ENCODE measurements at regions not wholly inside any gene's neighbourhood (a gene's known extent, or its start where the extent isn't known, plus 50 kb on each side); places are given as distances from the start of the nearest gene placed in this dataset.

DNA sequence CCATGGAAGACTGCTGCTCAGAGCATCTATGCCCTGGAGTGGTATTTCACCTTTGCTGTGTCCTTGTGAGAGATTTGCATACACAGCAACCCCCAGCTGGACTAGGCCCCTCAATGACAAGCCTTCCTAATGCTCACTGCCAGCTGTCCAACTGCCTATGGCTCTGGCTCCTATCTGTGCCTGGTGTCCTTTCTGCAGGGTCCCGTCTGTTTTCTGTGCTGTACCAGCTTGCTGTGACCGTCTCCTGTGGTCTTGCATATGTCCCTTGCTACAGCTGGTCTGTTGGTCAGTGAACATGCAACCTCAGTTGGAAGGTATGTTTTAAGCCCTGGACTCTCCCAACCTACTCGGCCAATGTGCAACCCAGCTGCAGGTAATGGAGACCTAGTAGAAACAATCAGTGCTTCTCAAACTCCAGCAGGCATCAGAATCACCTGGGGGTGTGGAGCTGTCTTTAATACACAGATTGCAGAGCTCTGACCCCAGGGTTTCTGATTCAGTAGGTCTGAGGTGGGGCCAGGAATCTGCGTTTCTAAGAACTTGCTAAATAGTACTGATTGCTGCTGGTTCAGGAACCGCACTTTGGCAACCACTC is 306.4 kb upstream of the ZNF32 start:
- Histone ChIP-seq H3K36me3 (ENCODE audit: insufficient read depth, low read length) (no peaks in the 10 kb centered on the region), H3K9me2 (replicated peaks; ENCODE audit: low read depth, low read length) (no peaks in the 10 kb centered on the region), H3K4me1 (ENCODE audit: insufficient read depth, low read length, poor library complexity, severe bottlenecking) (no peaks in the 10 kb centered on the region), H4K20me1 (ENCODE audit: insufficient read depth, low read length, poor library complexity, severe bottlenecking) (no peaks in the 10 kb centered on the region), H3K4me2 (ENCODE audit: low read depth, low read length, poor library complexity, severe bottlenecking) (no peak overlapping the region), H3K27me3 (ENCODE audit: insufficient read depth, low read length, poor library complexity, severe bottlenecking) (no peaks in the 10 kb centered on the region), H2AFZ (ENCODE audit: low read length) (no peak overlapping the region), H3K9ac (ENCODE audit: low read depth, low read length, poor library complexity, severe bottlenecking) (no peak overlapping the region), H3K9me3 (ENCODE audit: insufficient read depth, low read depth, low read length) (no peaks in the 10 kb centered on the region), H3F3A (ENCODE audit: low read depth) (no peaks in the 10 kb centered on the region), H3K79me2 (ENCODE audit: insufficient read depth, low read length) (no peaks in the 10 kb centered on the region), H3K4me3 (ENCODE audit: low read length, poor library complexity, severe bottlenecking) (no peak overlapping the region)
- TF ChIP-seq EZH2phosphoT487 (IDR thresholded peaks at IDR 0.05; ENCODE audit: borderline replicate concordance), result no peak
- TF ChIP-seq, protein P1, sequence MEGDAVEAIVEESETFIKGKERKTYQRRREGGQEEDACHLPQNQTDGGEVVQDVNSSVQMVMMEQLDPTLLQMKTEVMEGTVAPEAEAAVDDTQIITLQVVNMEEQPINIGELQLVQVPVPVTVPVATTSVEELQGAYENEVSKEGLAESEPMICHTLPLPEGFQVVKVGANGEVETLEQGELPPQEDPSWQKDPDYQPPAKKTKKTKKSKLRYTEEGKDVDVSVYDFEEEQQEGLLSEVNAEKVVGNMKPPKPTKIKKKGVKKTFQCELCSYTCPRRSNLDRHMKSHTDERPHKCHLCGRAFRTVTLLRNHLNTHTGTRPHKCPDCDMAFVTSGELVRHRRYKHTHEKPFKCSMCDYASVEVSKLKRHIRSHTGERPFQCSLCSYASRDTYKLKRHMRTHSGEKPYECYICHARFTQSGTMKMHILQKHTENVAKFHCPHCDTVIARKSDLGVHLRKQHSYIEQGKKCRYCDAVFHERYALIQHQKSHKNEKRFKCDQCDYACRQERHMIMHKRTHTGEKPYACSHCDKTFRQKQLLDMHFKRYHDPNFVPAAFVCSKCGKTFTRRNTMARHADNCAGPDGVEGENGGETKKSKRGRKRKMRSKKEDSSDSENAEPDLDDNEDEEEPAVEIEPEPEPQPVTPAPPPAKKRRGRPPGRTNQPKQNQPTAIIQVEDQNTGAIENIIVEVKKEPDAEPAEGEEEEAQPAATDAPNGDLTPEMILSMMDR (conservative IDR thresholded peaks at IDR 0.05; ENCODE audit: low read length), result no peak

DNA sequence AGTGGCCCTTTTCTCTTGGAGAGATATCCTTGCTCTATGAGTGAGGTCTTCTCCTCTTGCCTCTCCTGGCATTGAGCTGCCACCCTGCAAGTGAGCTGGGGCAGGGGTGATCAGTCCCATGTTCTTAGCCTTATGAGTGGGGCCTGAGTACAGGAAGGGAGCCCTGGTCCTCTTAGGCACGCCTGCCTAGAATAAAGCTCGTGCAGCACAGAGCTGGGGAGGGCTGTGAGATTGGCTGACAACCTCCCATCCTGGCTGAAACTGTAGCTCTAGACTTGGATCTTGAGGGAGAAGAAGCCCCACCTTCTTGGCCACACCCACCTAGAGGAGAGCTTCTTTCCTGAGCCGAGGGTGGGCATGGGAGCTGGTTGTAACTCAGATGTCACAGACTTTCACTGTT is 305.0 kb upstream of the ZNF32 start:
- H3K9ac ChIP-seq (ENCODE audit: low read depth, low read length, poor library complexity, severe bottlenecking), result no peak overlapping the region
- no peaks in the 10 kb centered on the region for H3K36me3 ChIP-seq (ENCODE audit: insufficient read depth, low read length)
- no peaks in the 10 kb centered on the region for H3F3A ChIP-seq (ENCODE audit: low read depth)
- no peaks in the 10 kb centered on the region for H4K20me1 ChIP-seq (ENCODE audit: insufficient read depth, low read length, poor library complexity, severe bottlenecking)
- H3K79me2 ChIP-seq (ENCODE audit: insufficient read depth, low read length), result no peaks in the 10 kb centered on the region
- no peak overlapping the region for H2AFZ ChIP-seq (ENCODE audit: low read length)
- TF ChIP-seq EZH2phosphoT487 (IDR thresholded peaks at IDR 0.05; ENCODE audit: borderline replicate concordance), result no peak
- TF ChIP-seq, protein P1 (conservative IDR thresholded peaks at IDR 0.05; ENCODE audit: low read length), result no peak
- no peaks in the 10 kb centered on the region for H3K9me3 ChIP-seq (ENCODE audit: insufficient read depth, low read depth, low read length)
- no peaks in the 10 kb centered on the region for H3K4me1 ChIP-seq (ENCODE audit: insufficient read depth, low read length, poor library complexity, severe bottlenecking)
- H3K9me2 ChIP-seq (replicated peaks; ENCODE audit: low read depth, low read length), result no peaks in the 10 kb centered on the region
- H3K27me3 ChIP-seq (ENCODE audit: insufficient read depth, low read length, poor library complexity, severe bottlenecking), result no peaks in the 10 kb centered on the region
- H3K4me2 ChIP-seq (ENCODE audit: low read depth, low read length, poor library complexity, severe bottlenecking), result no peak overlapping the region
- no peak overlapping the region for H3K4me3 ChIP-seq (ENCODE audit: low read length, poor library complexity, severe bottlenecking)

DNA sequence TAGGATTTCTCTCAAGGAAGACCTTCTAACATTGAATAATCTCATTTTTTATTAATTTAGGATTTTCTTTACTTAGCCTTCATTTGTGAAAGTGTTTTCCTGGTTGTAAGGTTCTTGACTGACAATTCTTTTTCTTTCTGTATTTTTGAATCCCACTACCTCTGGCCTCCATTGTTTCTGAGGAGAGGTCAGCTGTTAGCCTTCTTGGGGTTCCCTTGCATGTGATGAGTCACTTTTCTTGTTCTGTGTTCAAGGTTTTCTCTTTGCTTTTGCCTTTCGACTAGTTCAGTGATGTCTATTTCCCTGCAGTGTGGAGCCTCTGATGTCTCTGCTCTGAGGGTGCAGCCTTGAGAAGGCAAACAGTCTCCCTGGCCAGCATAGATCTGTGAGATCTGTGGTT is 304.1 kb upstream of the ZNF32 start:
- Histone ChIP-seq H3K36me3 (ENCODE audit: insufficient read depth, low read length) (no peaks in the 10 kb centered on the region), H3K9me3 (ENCODE audit: insufficient read depth, low read depth, low read length) (no peaks in the 10 kb centered on the region), H3K9ac (ENCODE audit: low read depth, low read length, poor library complexity, severe bottlenecking) (no peak overlapping the region), H3K27me3 (ENCODE audit: insufficient read depth, low read length, poor library complexity, severe bottlenecking) (no peaks in the 10 kb centered on the region), H4K20me1 (ENCODE audit: insufficient read depth, low read length, poor library complexity, severe bottlenecking) (no peaks in the 10 kb centered on the region), H3K4me2 (ENCODE audit: low read depth, low read length, poor library complexity, severe bottlenecking) (no peak overlapping the region), H2AFZ (ENCODE audit: low read length) (no peak overlapping the region), H3K9me2 (replicated peaks; ENCODE audit: low read depth, low read length) (no peaks in the 10 kb centered on the region), H3K4me1 (ENCODE audit: insufficient read depth, low read length, poor library complexity, severe bottlenecking) (no peaks in the 10 kb centered on the region), H3K4me3 (ENCODE audit: low read length, poor library complexity, severe bottlenecking) (no peak overlapping the region), H3F3A (ENCODE audit: low read depth) (no peaks in the 10 kb centered on the region), H3K79me2 (ENCODE audit: insufficient read depth, low read length) (no peaks in the 10 kb centered on the region)
- TF ChIP-seq EZH2phosphoT487 (IDR thresholded peaks at IDR 0.05; ENCODE audit: borderline replicate concordance), result no peak
- TF ChIP-seq, protein P1 (conservative IDR thresholded peaks at IDR 0.05; ENCODE audit: low read length), result no peak
